Thyroid gland (tissue), 4 donors: ENCODE measurements at regions not wholly inside any gene's neighbourhood (a gene's known extent, or its start where the extent isn't known, plus 50 kb on each side); places are given as distances from the start of the nearest gene placed in this dataset.

ENCODE experiments used
- DNase-seq, 2 donors: peaks; one replicate each; pipeline ENCODE4 v3.0.0-alpha.2; 2019
- H3K27ac ChIP-seq, 3 donors: fragments of 200-600 bp; sonication (generic); 1 replicate in 2 of 3; 2 replicates in 1 of 3; pipeline ENCODE4 v1.5.1; 2016 to 2019; ENCODE audit warnings: mild to moderate bottlenecking in 1 of 3, moderate library complexity in 1 of 3
- H3K27me3 ChIP-seq: fragments of 200-600 bp; sonication (generic); one replicate; pipeline ENCODE4 v1.5.1; 2019
- H3K36me3 ChIP-seq, 2 donors: fragments of 200-600 bp; sonication (generic); one replicate each; pipeline ENCODE4 v1.5.1; 2016 to 2019
- H3K4me1 ChIP-seq, 2 donors: fragments of 200-600 bp; sonication (generic); one replicate each; pipeline ENCODE4 v1.5.1; 2017 to 2019
- H3K4me3 ChIP-seq, 3 donors: fragments of 200-600 bp; sonication (generic); replicated peaks in 1 of 3; 1 replicate in 2 of 3; 2 replicates in 1 of 3; pipeline ENCODE4 v1.5.1; 2016; ENCODE audit warnings: mild to moderate bottlenecking in 1 of 3
- H3K9me3 ChIP-seq: fragments of 200-600 bp; sonication (generic); one replicate; pipeline ENCODE4 v1.5.1; 2017
- POLR2A ChIP-seq, 2 donors: fragments of 450-650 bp; IDR thresholded peaks; one replicate each; pipeline ENCODE4 v1.6.1; 2017; ENCODE audit warnings: antibody characterized with exemption in 2 of 2, mild to moderate bottlenecking in 2 of 2, moderate library complexity in 1 of 2
- WGBS, 2 donors: methylation state at CpG; one replicate each; pipeline ENCODE4 v1.1.5; 2017; 5-methylcytosine and 5-hydroxymethylcytosine counted together
- intact Hi-C: fragments of 100-400 bp; cut with DNase I; formaldehyde crosslinking; loops from one replicate; pipeline ENCODE4 v1.15.1; 2023
- TF ChIP-seq, protein P1 (sequence below), 6 experiments: fragments of 200-600 bp in 3 of 6; fragments of 450-650 bp in 3 of 6; sonication (generic) in 3 of 6; IDR thresholded peaks; one replicate each; pipeline ENCODE4 v1.5.1; 2016 to 2019; ENCODE audit warnings: antibody characterized with exemption in 6 of 6, mild to moderate bottlenecking in 2 of 6, inconsistent platforms in 1 of 6, moderate library complexity in 1 of 6

DNA sequence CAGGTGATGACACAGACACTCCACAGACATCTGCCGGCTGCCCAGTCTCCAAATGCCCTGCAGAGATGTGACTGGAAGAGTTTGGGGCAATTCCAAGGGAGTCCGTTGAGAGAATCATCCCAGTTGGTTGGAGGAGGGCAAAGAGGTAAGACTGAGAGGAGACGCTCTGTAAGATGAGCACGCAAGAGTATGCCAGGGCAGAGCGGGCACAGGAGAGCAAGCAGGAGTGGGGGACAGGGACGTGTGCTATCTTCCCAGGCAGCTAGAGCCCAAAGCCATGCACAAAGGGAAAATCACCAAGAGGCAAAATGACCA lies 156.3 kb upstream of the TSHZ3 start:
- DNase-seq: no peak
- intact Hi-C loops: no loop called here

DNA sequence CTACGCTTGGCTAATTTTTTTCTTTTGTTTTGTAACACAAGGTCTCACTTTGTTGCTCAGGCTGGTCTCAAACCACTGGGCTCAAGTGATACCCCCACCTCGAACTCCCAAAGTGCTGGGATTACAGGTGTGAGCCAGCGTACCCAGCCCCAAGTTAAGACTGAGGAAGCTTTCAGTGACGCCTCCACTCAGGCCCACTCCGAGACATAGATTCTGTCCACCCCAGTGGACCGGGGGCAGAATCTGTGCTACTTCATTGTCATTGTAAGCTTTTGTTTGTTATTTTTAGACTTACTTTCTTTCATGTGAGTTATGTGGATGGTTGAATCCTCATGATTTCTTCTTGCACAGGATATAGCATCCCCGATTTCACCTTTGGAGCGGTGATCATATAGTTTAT lies 156.9 kb upstream of the TSHZ3 start:
- no peak for DNase-seq
- Histone ChIP-seq H3K27ac (no peak overlapping the region), H3K27me3 (no peaks in the 10 kb centered on the region), H3K4me1 (no peaks in the 10 kb centered on the region), H3K36me3 (no peaks in the 10 kb centered on the region), H3K9me3 (no peaks in the 10 kb centered on the region), H3K4me3 (no peak overlapping the region)
- 63 to 71% methylated on average over 8 of the region's 8 CpGs for WGBS, 2 donors
- TF ChIP-seq POLR2A (IDR thresholded peaks at IDR 0.05): no peak
- TF ChIP-seq, protein P1, sequence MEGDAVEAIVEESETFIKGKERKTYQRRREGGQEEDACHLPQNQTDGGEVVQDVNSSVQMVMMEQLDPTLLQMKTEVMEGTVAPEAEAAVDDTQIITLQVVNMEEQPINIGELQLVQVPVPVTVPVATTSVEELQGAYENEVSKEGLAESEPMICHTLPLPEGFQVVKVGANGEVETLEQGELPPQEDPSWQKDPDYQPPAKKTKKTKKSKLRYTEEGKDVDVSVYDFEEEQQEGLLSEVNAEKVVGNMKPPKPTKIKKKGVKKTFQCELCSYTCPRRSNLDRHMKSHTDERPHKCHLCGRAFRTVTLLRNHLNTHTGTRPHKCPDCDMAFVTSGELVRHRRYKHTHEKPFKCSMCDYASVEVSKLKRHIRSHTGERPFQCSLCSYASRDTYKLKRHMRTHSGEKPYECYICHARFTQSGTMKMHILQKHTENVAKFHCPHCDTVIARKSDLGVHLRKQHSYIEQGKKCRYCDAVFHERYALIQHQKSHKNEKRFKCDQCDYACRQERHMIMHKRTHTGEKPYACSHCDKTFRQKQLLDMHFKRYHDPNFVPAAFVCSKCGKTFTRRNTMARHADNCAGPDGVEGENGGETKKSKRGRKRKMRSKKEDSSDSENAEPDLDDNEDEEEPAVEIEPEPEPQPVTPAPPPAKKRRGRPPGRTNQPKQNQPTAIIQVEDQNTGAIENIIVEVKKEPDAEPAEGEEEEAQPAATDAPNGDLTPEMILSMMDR (IDR thresholded peaks at IDR 0.05): no peak
- intact Hi-C loops: no loop called here

More for the DNA sequence above, 156.3 kb upstream of the TSHZ3 start:
- WGBS, 2 donors: 71 to 77% methylated on average over 6 of the region's 6 CpGs
- TF ChIP-seq, protein P1 (IDR thresholded peaks at IDR 0.05): no peak
- TF ChIP-seq POLR2A (IDR thresholded peaks at IDR 0.05): no peak
- no peaks in the 10 kb centered on the region for H3K36me3 ChIP-seq
- H3K4me1 ChIP-seq: no peaks in the 10 kb centered on the region
- H3K4me3 ChIP-seq: no peak overlapping the region
- no peaks in the 10 kb centered on the region for H3K27me3 ChIP-seq
- no peak overlapping the region for H3K27ac ChIP-seq
- no peaks in the 10 kb centered on the region for H3K9me3 ChIP-seq

DNA sequence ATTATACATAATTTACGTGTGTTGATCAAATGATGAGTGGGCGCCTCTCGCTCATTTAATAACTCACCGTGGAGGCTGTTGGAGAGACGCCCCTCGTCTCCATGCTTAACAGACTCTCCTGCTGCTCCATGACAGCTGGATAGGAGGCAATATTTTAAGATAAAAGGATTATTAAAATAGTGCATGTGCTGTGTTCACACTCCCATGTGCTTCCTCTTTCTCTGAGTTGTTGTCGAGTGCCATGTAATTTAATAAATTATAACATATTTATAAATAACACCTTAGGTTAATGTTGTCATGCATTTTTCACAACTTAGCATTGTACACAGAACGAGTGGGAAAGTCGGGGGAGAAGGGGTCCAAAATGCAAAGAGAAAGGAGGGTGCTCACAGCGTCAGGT lies 161.4 kb upstream of the TSHZ3 start:
- H3K27ac ChIP-seq: no peak overlapping the region
- TF ChIP-seq, protein P1 (IDR thresholded peaks at IDR 0.05): no peak
- no peak for TF ChIP-seq POLR2A (IDR thresholded peaks at IDR 0.05)
- intact Hi-C loops: no loop called here
- H3K4me3 ChIP-seq: no peak overlapping the region
- DNase-seq: no peak
- H3K36me3 ChIP-seq: no peaks in the 10 kb centered on the region
- H3K4me1 ChIP-seq: no peaks in the 10 kb centered on the region
- H3K27me3 ChIP-seq: no peaks in the 10 kb centered on the region
- no peaks in the 10 kb centered on the region for H3K9me3 ChIP-seq
- 87 to 95% methylated on average over 10 of the region's 10 CpGs for WGBS, 2 donors

DNA sequence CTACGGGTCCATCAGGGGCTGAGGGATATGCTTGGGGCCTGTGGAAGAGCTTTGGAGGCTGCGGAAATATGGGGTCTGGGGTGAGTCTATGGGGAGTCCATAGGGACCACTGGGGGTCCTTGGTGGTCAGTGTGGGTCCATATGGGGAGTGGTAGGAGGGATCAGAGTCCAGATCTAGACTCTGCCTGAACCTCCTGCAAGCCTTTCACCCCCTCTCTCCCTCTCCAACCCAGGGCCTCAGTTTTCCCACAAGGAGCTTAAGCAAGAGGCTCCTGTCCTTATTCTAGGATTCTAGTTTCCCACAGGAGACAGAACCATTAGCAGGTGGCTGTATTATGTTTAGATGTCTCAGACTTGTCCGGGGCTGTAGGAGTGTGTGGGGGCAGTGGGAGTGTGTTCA lies 161.9 kb upstream of the TSHZ3 start:
- intact Hi-C loops: no loop called here
- TF ChIP-seq POLR2A (IDR thresholded peaks at IDR 0.05): no peak
- TF ChIP-seq, protein P1 (IDR thresholded peaks at IDR 0.05): no peak
- Histone ChIP-seq H3K27me3 (no peaks in the 10 kb centered on the region), H3K9me3 (no peaks in the 10 kb centered on the region), H3K4me3 (no peak overlapping the region), H3K27ac (no peak overlapping the region), H3K36me3 (no peaks in the 10 kb centered on the region), H3K4me1 (no peaks in the 10 kb centered on the region)
- DNase-seq: no peak
- WGBS, 2 donors: 71 to 73% methylated on average over 3 of the region's 3 CpGs

DNA sequence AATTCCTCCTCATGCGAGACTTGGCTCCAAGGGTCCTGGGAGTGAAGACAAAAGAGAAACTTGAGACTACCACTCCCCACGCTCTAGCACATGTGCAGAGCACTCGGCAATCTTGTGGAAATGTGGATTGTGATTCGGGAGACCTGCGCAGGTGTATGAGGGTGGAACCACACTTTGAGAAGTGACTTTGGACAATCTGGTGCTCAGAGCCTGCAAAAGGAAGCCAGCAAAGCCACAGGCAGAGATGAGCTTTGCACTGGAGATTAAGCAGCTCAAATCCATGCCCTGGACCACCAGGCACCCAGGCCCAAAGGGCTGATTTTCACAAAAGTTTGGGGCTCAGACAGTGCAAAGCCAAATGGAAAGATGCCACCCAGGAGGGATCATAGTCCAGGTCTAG lies 162.5 kb upstream of the TSHZ3 start:
- H3K27ac ChIP-seq: no peak overlapping the region
- 85 to 98% methylated on average over 5 of the region's 5 CpGs for WGBS, 2 donors
- no peaks in the 10 kb centered on the region for H3K4me1 ChIP-seq
- intact Hi-C loops: no loop called here
- H3K27me3 ChIP-seq: no peaks in the 10 kb centered on the region
- H3K4me3 ChIP-seq: no peak overlapping the region
- no peak for DNase-seq
- no peaks in the 10 kb centered on the region for H3K9me3 ChIP-seq
- TF ChIP-seq, protein P1 (IDR thresholded peaks at IDR 0.05): no peak
- no peak for TF ChIP-seq POLR2A (IDR thresholded peaks at IDR 0.05)
- no peaks in the 10 kb centered on the region for H3K36me3 ChIP-seq
